H9 (cell line): ENCODE measurements at regions not wholly inside any gene's neighbourhood (a gene's known extent, or its start where the extent isn't known, plus 50 kb on each side); places are given as distances from the start of the nearest gene placed in this dataset.

Experiments
- DNase-seq: peaks from one replicate; pipeline ENCODE4 v3.0.0-alpha.2; 2017
- H2AFZ ChIP-seq: one replicate; pipeline ENCODE4 v1.6.1; 2013; ENCODE audit warnings: mild to moderate bottlenecking, low read length, control low read depth, moderate library complexity
- H2AK5ac ChIP-seq: 2 replicates; pipeline ENCODE4 v1.6.1; 2013; ENCODE audit warnings: low read length, control low read depth, mixed read lengths; ENCODE audit not compliant: insufficient read length
- H2BK120ac ChIP-seq: one replicate; pipeline ENCODE4 v1.6.1; 2013; ENCODE audit warnings: low read depth, mild to moderate bottlenecking, low read length, control low read depth, inconsistent platforms; ENCODE audit not compliant: poor library complexity, severe bottlenecking
- H2BK12ac ChIP-seq: 2 replicates; pipeline ENCODE4 v1.6.1; 2013; ENCODE audit warnings: low read length, control low read depth, mixed read lengths, low read depth; ENCODE audit not compliant: insufficient read length
- H2BK15ac ChIP-seq: 2 replicates; pipeline ENCODE4 v1.6.1; 2013; ENCODE audit warnings: low read depth, low read length, control low read depth
- H2BK20ac ChIP-seq: one replicate; pipeline ENCODE4 v1.6.1; 2013; ENCODE audit warnings: low read depth, mild to moderate bottlenecking, low read length, control low read depth, inconsistent platforms; ENCODE audit not compliant: poor library complexity, severe bottlenecking
- H2BK5ac ChIP-seq: 2 replicates; pipeline ENCODE4 v1.6.1; 2013; ENCODE audit warnings: low read length, control low read depth, mixed read lengths; ENCODE audit not compliant: insufficient read length
- H3K14ac ChIP-seq: 2 replicates; pipeline ENCODE4 v1.6.1; 2013; ENCODE audit warnings: low read length, control low read depth; ENCODE audit not compliant: insufficient read depth
- H3K18ac ChIP-seq: 2 replicates; pipeline ENCODE4 v1.6.1; 2013; ENCODE audit warnings: low read depth, mild to moderate bottlenecking, mixed read lengths, low read length, control low read depth; ENCODE audit not compliant: insufficient read length
- H3K23ac ChIP-seq: 2 replicates; pipeline ENCODE4 v1.6.1; 2013; ENCODE audit warnings: low read length, control low read depth, mixed read lengths, low read depth; ENCODE audit not compliant: insufficient read length
- H3K23me2 ChIP-seq: 2 replicates; pipeline ENCODE4 v1.6.1; 2013; ENCODE audit warnings: low read depth, mild to moderate bottlenecking, mixed read lengths, low read length, control low read depth; ENCODE audit not compliant: insufficient read length, poor library complexity, severe bottlenecking
- H3K27ac ChIP-seq: 2 replicates; pipeline ENCODE4 v1.5.1; 2013; ENCODE audit warnings: low read length, control low read depth, mixed read lengths, low read depth; ENCODE audit not compliant: insufficient read length
- H3K27me3 ChIP-seq: 2 replicates; pipeline ENCODE4 v1.6.1; 2013; ENCODE audit warnings: low read length, control low read depth, inconsistent platforms; ENCODE audit not compliant: insufficient read depth
- H3K4ac ChIP-seq: 2 replicates; pipeline ENCODE4 v1.6.1; 2013; ENCODE audit warnings: low read depth, mild to moderate bottlenecking, control low read depth, inconsistent platforms, low read length, moderate library complexity
- H3K4me1 ChIP-seq: 2 replicates; pipeline ENCODE4 v1.6.1; 2013; ENCODE audit warnings: low read length, control low read depth, inconsistent platforms; ENCODE audit not compliant: insufficient read depth
- H3K4me2 ChIP-seq: 2 replicates; pipeline ENCODE4 v1.6.1; 2013; ENCODE audit warnings: low read length, control low read depth, mixed read lengths; ENCODE audit not compliant: insufficient read length, insufficient read depth
- H3K56ac ChIP-seq: 2 replicates; pipeline ENCODE4 v1.6.1; 2013; ENCODE audit warnings: low read depth, mild to moderate bottlenecking, mixed read lengths, low read length, control low read depth; ENCODE audit not compliant: insufficient read length
- H3K79me1 ChIP-seq: 2 replicates; pipeline ENCODE4 v1.6.1; 2013; ENCODE audit warnings: low read depth, mild to moderate bottlenecking, moderate library complexity, low read length, control low read depth, inconsistent platforms; ENCODE audit not compliant: insufficient read depth, poor library complexity, severe bottlenecking
- H3K79me2 ChIP-seq: 2 replicates; pipeline ENCODE4 v1.6.1; 2013; ENCODE audit warnings: low read length, control low read depth, inconsistent platforms; ENCODE audit not compliant: insufficient read depth
- H3K9ac ChIP-seq: 2 replicates; pipeline ENCODE4 v1.6.1; 2013; ENCODE audit warnings: low read length, control low read depth, mixed read lengths; ENCODE audit not compliant: insufficient read length; ENCODE audit errors: extremely low read depth
- H3K9me3 ChIP-seq: one replicate; pipeline ENCODE4 v1.6.1; 2013; ENCODE audit warnings: low read depth, low read length, inconsistent platforms; ENCODE audit not compliant: control insufficient read depth
- H3T11ph ChIP-seq: one replicate; pipeline ENCODE4 v1.6.1; 2013; ENCODE audit warnings: mild to moderate bottlenecking, low read length, control low read depth, inconsistent platforms
- H4K20me1 ChIP-seq: one replicate; pipeline ENCODE4 v1.6.1; 2013; ENCODE audit not compliant: control insufficient read depth, insufficient read length, insufficient read depth
- H4K5ac ChIP-seq: 2 replicates; pipeline ENCODE4 v1.6.1; 2013; ENCODE audit warnings: low read depth, mild to moderate bottlenecking, mixed read lengths, low read length, control low read depth; ENCODE audit not compliant: insufficient read length
- H4K8ac ChIP-seq: replicated peaks from 2 replicates; pipeline ENCODE4 v1.6.1; 2013; ENCODE audit warnings: low read length, control low read depth, mixed read lengths, low read depth; ENCODE audit not compliant: insufficient read length
- H4K91ac ChIP-seq: 2 replicates; pipeline ENCODE4 v1.6.1; 2013; ENCODE audit warnings: low read depth, mild to moderate bottlenecking, moderate library complexity, mixed read lengths, low read length, control low read depth; ENCODE audit not compliant: insufficient read length
- H3K27ac Mint-ChIP-seq, 3 experiments: 2 replicates in 2 of 3; 3 replicates in 1 of 3; pipeline ENCODE4 v1.8.0; 2020 to 2021; ENCODE audit warnings: mixed read lengths in 3 of 3, mild to moderate bottlenecking in 1 of 3, moderate library complexity in 1 of 3
- H3K27me3 Mint-ChIP-seq: 2 replicates; pipeline ENCODE4 v1.8.0; 2021; ENCODE audit warnings: low read depth, mild to moderate bottlenecking, moderate library complexity, mixed read lengths
- H3K36me3 Mint-ChIP-seq, 3 experiments: 2 replicates in 2 of 3; 3 replicates in 1 of 3; pipeline ENCODE4 v1.8.0; 2020 to 2021; ENCODE audit warnings: low read depth in 3 of 3, mixed read lengths in 3 of 3; ENCODE audit not compliant: insufficient read depth in 1 of 3
- H3K4me1 Mint-ChIP-seq, 2 experiments: 2 replicates each; pipeline ENCODE4 v1.8.0; 2020; ENCODE audit warnings: mixed read lengths in 2 of 2
- H3K4me3 Mint-ChIP-seq, 2 experiments: 2 replicates in 1 of 2; 3 replicates in 1 of 2; pipeline ENCODE4 v1.8.0; 2020 to 2021; ENCODE audit warnings: mild to moderate bottlenecking in 2 of 2, mixed read lengths in 2 of 2, moderate library complexity in 1 of 2
- H3K9me3 Mint-ChIP-seq, 2 experiments: 2 replicates in 1 of 2; 3 replicates in 1 of 2; pipeline ENCODE4 v1.8.0; 2020; ENCODE audit warnings: mild to moderate bottlenecking in 2 of 2, mixed read lengths in 2 of 2, moderate library complexity in 1 of 2
- WGBS: extraction: QIAGEN DNeasy Blood & Tissue Kit; methylation state at CpG from one replicate; pipeline ENCODE4 v1.1.7; 2013; ENCODE audit warnings: missing lambda C conversion rate, low lambda C conversion rate, mixed read lengths; ENCODE audit not compliant: insufficient read length; ENCODE audit errors: extremely low coverage; 5-methylcytosine and 5-hydroxymethylcytosine counted together
- TF ChIP-seq, protein P1 (sequence below): fragments of 200-600 bp; sonication (generic); conservative IDR thresholded peaks from 3 replicates; pipeline ENCODE4 v1.8.0; 2021; ENCODE audit warnings: antibody characterized with exemption, mild to moderate bottlenecking

DNA sequence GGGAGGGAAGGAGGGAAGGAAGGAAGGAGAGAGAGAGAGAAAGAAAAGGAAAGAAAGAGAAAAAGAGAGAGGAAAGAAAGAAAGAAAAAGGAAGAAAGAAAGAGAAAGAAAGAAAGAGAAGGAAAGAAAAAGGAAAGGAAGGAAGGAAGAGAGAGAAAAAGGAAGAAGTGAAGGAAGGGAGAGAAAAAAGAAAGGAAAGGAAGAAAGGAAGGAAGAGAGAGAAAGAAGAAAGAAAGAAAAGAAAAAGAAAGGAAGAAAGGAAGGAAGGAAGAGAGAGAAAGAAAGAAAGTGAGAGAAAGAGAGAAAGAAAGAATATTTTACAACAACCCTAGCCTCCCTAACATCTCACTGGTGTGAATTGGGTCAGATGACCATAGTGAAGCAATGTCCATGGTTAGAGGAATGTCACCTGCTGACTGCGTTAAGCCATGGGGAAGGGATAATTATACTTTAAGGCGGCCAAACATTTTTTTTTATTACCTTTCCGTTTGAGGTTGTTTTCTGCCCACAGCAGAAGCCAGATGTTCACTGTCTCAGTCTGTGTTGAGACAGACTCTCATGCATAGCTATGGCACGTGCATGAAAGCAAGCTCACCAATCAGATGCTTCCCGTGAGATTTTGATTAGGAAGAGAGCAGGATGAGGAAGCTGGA lies 76.4 kb downstream of the SNRPE start:
- H3K9me3 Mint-ChIP-seq = no peaks in the 10 kb centered on the region

More for the DNA sequence above, 76.4 kb downstream of the SNRPE start:
- no peak overlapping the region for H3K56ac ChIP-seq
- no peak overlapping the region for H3K4me2 ChIP-seq
- peaks cover 4 to 6% of the 10 kb centered on the region in 2 experiments; a peak in 2 of 4 replicates for H3K4me1 Mint-ChIP-seq
- H3K14ac ChIP-seq = no peak overlapping the region
- no peaks in the 10 kb centered on the region for H3K23me2 ChIP-seq
- no peak overlapping the region for H2BK15ac ChIP-seq
- H2AFZ ChIP-seq = no peak overlapping the region
- no peak overlapping the region for H3K27ac ChIP-seq
- no peaks in the 10 kb centered on the region for H3K27me3 ChIP-seq
- no peaks in the 10 kb centered on the region for H3K36me3 Mint-ChIP-seq
- H3K79me1 ChIP-seq = no peaks in the 10 kb centered on the region
- WGBS = no CpG with 5 or more reads among the region's 5 CpGs
- H3K27ac Mint-ChIP-seq = no peak overlapping the region
- no peaks in the 10 kb centered on the region for H4K20me1 ChIP-seq
- no peak overlapping the region for H4K8ac ChIP-seq
- H3K9me3 ChIP-seq = no peaks in the 10 kb centered on the region
- H3K79me2 ChIP-seq = no peaks in the 10 kb centered on the region
- H3K27me3 Mint-ChIP-seq = peaks cover 2% of the 10 kb centered on the region
- H3K18ac ChIP-seq = no peak overlapping the region
- H3K4me3 Mint-ChIP-seq = no peak overlapping the region
- no peak overlapping the region for H2AK5ac ChIP-seq
- H3T11ph ChIP-seq = no peak overlapping the region
- H2BK5ac ChIP-seq = no peak overlapping the region
- no peak overlapping the region for H3K23ac ChIP-seq
- no peaks in the 10 kb centered on the region; the same call in 1 of the 2 replicates for H3K4me1 ChIP-seq
- H4K5ac ChIP-seq = no peak overlapping the region
- H2BK20ac ChIP-seq = no peak overlapping the region
- TF ChIP-seq, protein P1, sequence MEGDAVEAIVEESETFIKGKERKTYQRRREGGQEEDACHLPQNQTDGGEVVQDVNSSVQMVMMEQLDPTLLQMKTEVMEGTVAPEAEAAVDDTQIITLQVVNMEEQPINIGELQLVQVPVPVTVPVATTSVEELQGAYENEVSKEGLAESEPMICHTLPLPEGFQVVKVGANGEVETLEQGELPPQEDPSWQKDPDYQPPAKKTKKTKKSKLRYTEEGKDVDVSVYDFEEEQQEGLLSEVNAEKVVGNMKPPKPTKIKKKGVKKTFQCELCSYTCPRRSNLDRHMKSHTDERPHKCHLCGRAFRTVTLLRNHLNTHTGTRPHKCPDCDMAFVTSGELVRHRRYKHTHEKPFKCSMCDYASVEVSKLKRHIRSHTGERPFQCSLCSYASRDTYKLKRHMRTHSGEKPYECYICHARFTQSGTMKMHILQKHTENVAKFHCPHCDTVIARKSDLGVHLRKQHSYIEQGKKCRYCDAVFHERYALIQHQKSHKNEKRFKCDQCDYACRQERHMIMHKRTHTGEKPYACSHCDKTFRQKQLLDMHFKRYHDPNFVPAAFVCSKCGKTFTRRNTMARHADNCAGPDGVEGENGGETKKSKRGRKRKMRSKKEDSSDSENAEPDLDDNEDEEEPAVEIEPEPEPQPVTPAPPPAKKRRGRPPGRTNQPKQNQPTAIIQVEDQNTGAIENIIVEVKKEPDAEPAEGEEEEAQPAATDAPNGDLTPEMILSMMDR = no peak
- no peak overlapping the region for H2BK120ac ChIP-seq
- H3K4ac ChIP-seq = no peak overlapping the region
- H4K91ac ChIP-seq = no peak overlapping the region
- no peak overlapping the region for H3K9ac ChIP-seq
- H2BK12ac ChIP-seq = no peak overlapping the region
- DNase-seq = no peak
